Urinary bladder (tissue), 3 donors: ENCODE measurements at regions not wholly inside any gene's neighbourhood (a gene's known extent, or its start where the extent isn't known, plus 50 kb on each side); places are given as distances from the start of the nearest gene placed in this dataset.
"Not testable (repeated sequence)": the region's sequence is repeated elsewhere in the genome, so short reads cannot be mapped to it uniquely, and the experiment has no call there.

Experiments
- DNase-seq: peaks from one replicate; pipeline ENCODE4 v3.0.0-alpha.2; 2015; ENCODE audit errors: extremely low spot score
- H3K27ac ChIP-seq: one replicate; pipeline ENCODE4 v1.5.1; 2013; ENCODE audit warnings: low read depth, mild to moderate bottlenecking, moderate library complexity
- H3K36me3 ChIP-seq: one replicate; pipeline ENCODE4 v1.6.1; 2013; ENCODE audit warnings: mild to moderate bottlenecking, moderate library complexity; ENCODE audit not compliant: insufficient read depth
- H3K4me1 ChIP-seq: one replicate; pipeline ENCODE4 v1.6.1; 2013; ENCODE audit warnings: mild to moderate bottlenecking, moderate library complexity; ENCODE audit not compliant: insufficient read depth
- H3K4me3 ChIP-seq: one replicate; pipeline ENCODE4 v1.5.1; 2013; ENCODE audit warnings: low read depth, low read length
- WGBS: extraction: QIAGEN DNeasy Blood & Tissue Kit; methylation state at CpG from one replicate; pipeline ENCODE4 v1.1.7; 2013; 5-methylcytosine and 5-hydroxymethylcytosine counted together
- donor health status: healthy with polysubstance abuse.
- donor health status: healthy.

DNA sequence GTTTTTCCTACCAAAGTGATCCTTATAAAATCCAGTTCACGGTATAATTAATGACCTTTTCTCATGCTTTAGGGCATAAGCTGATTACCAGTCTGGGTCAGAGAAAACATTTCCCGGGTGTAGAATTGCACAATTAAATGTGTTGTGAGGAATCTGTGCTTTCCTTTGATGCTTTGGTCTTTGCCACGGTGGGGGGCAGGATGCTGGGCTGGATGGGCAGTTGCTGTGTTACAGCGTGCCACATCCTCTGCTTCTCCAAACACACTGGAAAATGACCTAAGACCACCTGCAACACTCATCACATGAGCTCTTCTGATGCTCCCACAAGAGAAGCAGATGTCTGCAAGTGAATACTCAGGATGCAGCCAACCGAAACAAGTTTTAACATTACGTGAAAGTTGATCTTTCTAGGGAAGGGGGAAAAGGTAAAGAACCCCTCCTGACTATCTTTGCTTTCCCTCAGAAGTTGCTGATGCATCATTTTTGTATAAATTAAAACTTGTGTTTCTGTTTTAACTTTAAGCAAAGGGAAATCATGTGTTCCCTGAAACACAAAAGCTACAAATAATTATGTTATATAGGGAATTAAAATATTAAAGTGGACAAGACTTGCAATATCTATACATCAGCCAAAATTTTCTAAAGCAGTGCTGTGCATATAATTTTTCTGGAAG lies 515.3 kb upstream of the NR5A2 start:
- no peak overlapping the region for H3K27ac ChIP-seq
- no peak for DNase-seq
- H3K36me3 ChIP-seq = no peaks in the 10 kb centered on the region
- 43% methylated on average over 6 of the region's 6 CpGs for WGBS
- no peaks in the 10 kb centered on the region for H3K4me1 ChIP-seq
- H3K4me3 ChIP-seq = no peak overlapping the region

DNA sequence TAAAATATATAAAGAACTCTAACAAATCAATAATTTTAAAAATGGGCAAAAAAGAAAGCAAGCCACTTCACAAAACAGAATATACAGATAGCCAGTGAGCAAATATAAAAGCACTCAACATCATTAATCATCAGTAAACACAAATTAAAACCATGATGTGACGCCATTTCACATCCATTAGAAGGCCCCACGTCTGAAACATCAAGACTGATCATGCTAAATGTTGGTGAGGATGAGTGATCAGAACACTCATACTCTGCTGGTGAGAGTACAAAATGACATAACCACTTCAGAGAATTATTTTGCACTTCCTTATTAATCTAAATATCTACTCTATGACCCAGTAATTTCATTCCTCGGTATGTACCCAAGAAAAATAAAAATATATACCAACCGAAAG lies 512.2 kb upstream of the NR5A2 start:
- DNase-seq = no peak
- Histone ChIP-seq H3K4me1 (no peaks in the 10 kb centered on the region), H3K27ac (no peak overlapping the region), H3K4me3 (no peak overlapping the region), H3K36me3 (no peaks in the 10 kb centered on the region)
- 73% methylated on average over 4 of the region's 4 CpGs for WGBS

DNA sequence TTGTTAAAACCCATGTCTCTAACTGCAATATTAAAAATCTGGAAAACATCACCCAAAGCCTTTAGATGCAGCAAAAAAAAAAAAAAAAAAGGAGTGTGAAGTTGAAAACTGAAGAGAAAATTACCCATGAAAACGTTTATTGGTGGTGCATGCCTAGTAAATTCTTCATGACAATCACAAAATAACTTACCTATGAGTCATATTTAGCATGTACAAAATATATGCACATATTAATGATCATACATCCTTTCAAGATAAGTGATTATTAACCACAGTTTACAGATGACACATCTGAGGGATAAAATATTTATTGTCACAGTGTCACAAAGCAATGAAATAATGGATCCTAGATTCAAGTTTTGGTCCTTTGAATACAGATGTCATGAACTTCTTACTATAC lies 505.2 kb upstream of the NR5A2 start:
- no peaks in the 10 kb centered on the region for H3K4me1 ChIP-seq
- no peak for DNase-seq
- no peak overlapping the region for H3K4me3 ChIP-seq
- no peaks in the 10 kb centered on the region for H3K36me3 ChIP-seq
- no peak overlapping the region for H3K27ac ChIP-seq
- WGBS = 10% methylated on average over 1 of the region's 1 CpG

GRCh38 chr1:199522936-199523335 lies 504.6 kb upstream of the NR5A2 start:
- H3K4me1 ChIP-seq = no peaks in the 10 kb centered on the region
- WGBS = 70% methylated on average over 2 of the region's 2 CpGs
- no peak overlapping the region for H3K27ac ChIP-seq
- DNase-seq = no peak
- H3K4me3 ChIP-seq = no peak overlapping the region
- no peaks in the 10 kb centered on the region for H3K36me3 ChIP-seq

DNA sequence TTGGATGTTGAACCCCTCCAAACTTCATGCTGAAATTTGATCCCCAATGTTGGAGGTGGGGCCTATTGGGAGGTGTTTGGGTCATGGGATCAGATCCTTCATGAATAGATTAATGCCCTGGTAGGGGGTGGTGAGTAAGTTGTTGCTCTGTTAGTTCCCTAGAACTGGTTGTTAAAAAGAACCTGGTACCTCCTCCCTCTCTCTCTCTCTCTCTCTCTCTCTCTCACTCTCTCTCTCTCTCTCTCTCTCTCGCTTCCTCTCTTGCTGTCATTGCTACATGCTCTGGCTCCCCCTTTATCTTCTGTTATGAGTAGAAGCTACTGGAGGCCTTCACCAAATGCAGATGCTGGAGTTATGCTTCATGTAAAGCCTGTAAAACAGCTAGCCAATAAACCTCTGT lies 498.2 kb upstream of the NR5A2 start:
- H3K36me3 ChIP-seq = no peaks in the 10 kb centered on the region
- no peak for DNase-seq
- no peaks in the 10 kb centered on the region for H3K4me1 ChIP-seq
- 41% methylated on average over 1 of the region's 1 CpG for WGBS
- no peak overlapping the region for H3K27ac ChIP-seq
- H3K4me3 ChIP-seq = no peak overlapping the region

GRCh38 chr1:199533361-199533760 lies 494.1 kb upstream of the NR5A2 start:
- 74% methylated on average over 4 of the region's 4 CpGs for WGBS
- not testable (repeated sequence) for H3K4me1 ChIP-seq, H3K27ac ChIP-seq, H3K4me3 ChIP-seq, H3K36me3 ChIP-seq, DNase-seq

DNA sequence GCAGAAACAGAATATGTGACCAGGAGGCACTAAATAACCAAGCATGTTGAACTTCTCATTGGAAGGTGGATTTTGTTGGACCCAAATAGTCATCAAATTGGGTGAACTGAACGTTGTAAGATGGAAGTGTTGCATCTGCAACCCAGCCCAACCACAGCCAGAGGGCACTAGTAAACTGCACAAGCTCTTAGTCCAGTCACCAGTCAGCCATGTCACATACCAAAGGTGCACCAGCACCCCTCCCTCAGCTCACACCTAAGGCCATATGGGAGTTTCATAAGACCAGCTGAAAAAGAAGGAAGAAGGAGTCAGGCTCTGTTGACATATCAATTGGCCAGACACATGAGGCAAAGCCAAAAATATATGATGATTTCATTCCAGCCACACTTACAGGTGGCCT lies 481.7 kb upstream of the NR5A2 start:
- WGBS = 52% methylated on average over 1 of the region's 1 CpG
- Histone ChIP-seq H3K4me1 (no peaks in the 10 kb centered on the region), H3K27ac (no peak overlapping the region), H3K36me3 (no peaks in the 10 kb centered on the region), H3K4me3 (no peak overlapping the region)
- DNase-seq = no peak

DNA sequence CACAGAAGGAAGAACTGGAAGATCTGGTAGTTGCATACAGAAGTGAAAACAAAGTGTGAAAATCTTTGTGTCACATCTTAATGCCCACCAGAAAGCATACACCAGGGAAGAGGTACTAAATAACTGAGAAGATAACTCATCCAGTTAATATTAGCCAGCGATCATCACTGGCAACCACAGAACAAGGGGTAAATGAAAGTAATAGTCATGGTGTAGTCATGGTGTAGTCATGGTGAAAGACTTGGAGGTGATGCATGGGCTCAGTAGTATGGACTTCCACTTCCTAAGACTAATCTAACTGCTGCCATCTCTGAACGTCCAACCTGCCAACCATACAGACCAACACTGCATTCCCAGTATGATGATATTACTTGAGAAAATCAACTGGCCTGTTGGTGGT lies 481.2 kb upstream of the NR5A2 start:
- Histone ChIP-seq H3K4me1 (no peaks in the 10 kb centered on the region), H3K4me3 (no peak overlapping the region), H3K36me3 (no peaks in the 10 kb centered on the region), H3K27ac (no peak overlapping the region)
- DNase-seq = no peak
- 89% methylated on average over 2 of the region's 2 CpGs for WGBS

- no peaks in the 10 kb centered on the region for H3K4me1 ChIP-seq
- 65% methylated on average over 2 of the region's 2 CpGs for WGBS
- no peak overlapping the region for H3K4me3 ChIP-seq
- no peaks in the 10 kb centered on the region for H3K36me3 ChIP-seq
- no peak for DNase-seq
- H3K27ac ChIP-seq = no peak overlapping the region
These were observed 478.1 kb upstream of the NR5A2 start for GRCh38 chr1:199549421-199549820.

GRCh38 chr1:199550199-199551065 lies 477.1 kb upstream of the NR5A2 start:
- no peaks in the 10 kb centered on the region for H3K36me3 ChIP-seq
- 46% methylated on average over 4 of the region's 4 CpGs for WGBS
- no peak overlapping the region for H3K27ac ChIP-seq
- no peak overlapping the region for H3K4me3 ChIP-seq
- no peaks in the 10 kb centered on the region for H3K4me1 ChIP-seq
- DNase-seq = no peak

DNA sequence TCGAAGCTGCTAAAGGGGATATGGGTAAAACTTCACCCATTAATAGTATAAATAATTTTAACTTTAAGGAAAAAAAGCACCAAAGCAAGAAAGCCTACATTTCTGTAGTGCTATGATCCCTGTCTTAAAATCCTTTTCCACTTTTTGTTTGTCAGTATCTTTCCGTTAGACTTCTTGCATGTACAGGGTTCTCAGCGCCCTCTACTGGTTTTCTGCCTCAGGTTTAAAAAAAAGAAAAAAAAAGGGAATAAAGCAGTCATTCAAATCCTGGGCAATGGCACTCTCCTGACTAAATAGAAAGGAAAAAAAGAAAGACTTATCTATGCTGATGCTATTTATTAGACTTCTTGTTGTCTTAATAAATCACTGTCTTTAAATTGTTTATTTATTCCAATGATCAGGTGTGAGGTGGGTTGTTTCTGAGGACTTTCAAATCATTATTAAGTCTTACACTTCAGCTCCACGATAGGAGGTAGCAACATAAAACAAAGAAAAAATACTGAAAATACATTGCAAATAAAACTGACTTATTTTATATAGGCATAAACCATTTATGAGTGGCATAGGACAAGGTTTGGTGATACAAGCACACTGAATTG lies 475.4 kb upstream of the NR5A2 start:
- Histone ChIP-seq H3K27ac (no peak overlapping the region), H3K36me3 (no peaks in the 10 kb centered on the region), H3K4me1 (no peaks in the 10 kb centered on the region), H3K4me3 (no peak overlapping the region)
- peak; percentile 35 for DNase-seq
- WGBS = 40% methylated on average over 4 of the region's 4 CpGs

DNA sequence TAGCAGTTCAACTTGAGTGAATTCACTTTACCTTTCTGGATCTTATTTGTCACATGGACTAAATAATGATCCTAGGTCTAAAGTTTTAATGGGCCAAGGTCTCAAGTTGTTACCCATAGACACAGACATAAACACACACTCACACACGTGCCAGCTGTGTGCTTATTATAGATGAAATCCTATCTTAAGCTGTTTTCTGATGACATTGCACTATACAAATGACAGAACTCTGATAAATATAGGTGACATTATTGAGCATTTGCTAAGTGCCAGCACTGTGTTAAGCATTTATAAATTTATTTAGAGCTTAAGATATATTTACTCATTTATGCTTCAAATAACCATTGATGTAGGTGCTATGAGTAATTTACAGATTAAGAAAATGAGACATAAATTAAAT lies 474.4 kb upstream of the NR5A2 start:
- 48% methylated on average over 1 of the region's 1 CpG for WGBS
- no peak for DNase-seq
- H3K4me1 ChIP-seq = no peaks in the 10 kb centered on the region
- no peak overlapping the region for H3K27ac ChIP-seq
- H3K4me3 ChIP-seq = no peak overlapping the region
- H3K36me3 ChIP-seq = no peaks in the 10 kb centered on the region

GRCh38 chr1:199561334-199561733 lies 466.2 kb upstream of the NR5A2 start:
- Histone ChIP-seq H3K27ac (no peak overlapping the region), H3K4me3 (no peak overlapping the region), H3K4me1 (no peaks in the 10 kb centered on the region), H3K36me3 (no peaks in the 10 kb centered on the region)
- no peak for DNase-seq
- WGBS = 65% methylated on average over 2 of the region's 2 CpGs

GRCh38 chr1:199573047-199573446 lies 454.5 kb upstream of the NR5A2 start:
- Histone ChIP-seq H3K4me3 (no peak overlapping the region), H3K27ac (no peak overlapping the region), H3K4me1 (no peaks in the 10 kb centered on the region), H3K36me3 (no peaks in the 10 kb centered on the region)
- WGBS = 16% methylated on average over 5 of the region's 5 CpGs
- DNase-seq = no peak
